Prostate gland (tissue), 2 donors: ENCODE measurements at regions not wholly inside any gene's neighbourhood (a gene's known extent, or its start where the extent isn't known, plus 50 kb on each side); places are given as distances from the start of the nearest gene placed in this dataset.

Experiments
- CTCF ChIP-seq, 4 experiments: fragments of 200-600 bp in 2 of 4; fragments of 450-650 bp in 2 of 4; sonication (generic) in 2 of 4; IDR thresholded peaks; 1 replicate in 3 of 4; 2 replicates in 1 of 4; pipeline ENCODE4 v1.5.1; 2016 to 2019; ENCODE audit warnings: antibody characterized with exemption in 4 of 4, mild to moderate bottlenecking in 2 of 4, moderate library complexity in 2 of 4
- POLR2A ChIP-seq: fragments of 450-650 bp; IDR thresholded peaks from one replicate; pipeline ENCODE4 v1.6.1; 2016; ENCODE audit warnings: antibody characterized with exemption, mild to moderate bottlenecking

GRCh38 chr20:56788041-56788670 is 159.1 kb downstream of the TFAP2C start:
- TF ChIP-seq CTCF (IDR thresholded peaks at IDR 0.05): no peak
- TF ChIP-seq POLR2A: no peak
